DMS 273 (cell line): ENCODE measurements at regions not wholly inside any gene's neighbourhood (a gene's known extent, or its start where the extent isn't known, plus 50 kb on each side); places are given as distances from the start of the nearest gene placed in this dataset.

ENCODE experiments used
- DNase-seq: peaks from one replicate; lab custom pipeline; 2025; ENCODE audit not compliant: unreplicated experiment; lab: John Stamatoyannopoulos, UW

- peak; percentile 72 for DNase-seq
Observed at GRCh38 chr6:138004430-138005287, 102.6 kb downstream of the PERP start.

- no peak for DNase-seq
Observed at GRCh38 chr6:138005846-138006245, 101.4 kb downstream of the PERP start.

GRCh38 chr6:138007014-138007472 lies 100.2 kb downstream of the PERP start:
- peak; percentile 75 for DNase-seq

DNA sequence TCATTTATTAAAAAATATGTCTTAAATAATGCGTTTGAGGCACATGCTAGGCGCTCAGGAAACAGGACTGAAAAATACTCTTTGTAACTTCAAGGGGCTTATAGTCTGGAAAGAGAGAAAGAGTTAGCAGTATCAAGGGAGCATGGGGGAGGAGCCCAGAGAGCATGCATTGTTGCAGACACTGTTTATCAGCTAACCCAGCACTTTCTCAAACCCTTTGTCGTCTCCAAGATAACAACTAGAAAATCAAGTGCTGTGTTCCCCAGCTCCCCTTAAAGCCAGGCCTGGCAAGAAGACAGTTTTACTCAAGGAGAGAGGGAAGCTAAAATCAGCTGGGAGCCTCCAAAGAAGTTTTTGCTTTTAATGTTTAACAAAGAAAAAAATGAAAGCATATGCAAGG lies 98.4 kb downstream of the PERP start:
- no peak for DNase-seq

DNA sequence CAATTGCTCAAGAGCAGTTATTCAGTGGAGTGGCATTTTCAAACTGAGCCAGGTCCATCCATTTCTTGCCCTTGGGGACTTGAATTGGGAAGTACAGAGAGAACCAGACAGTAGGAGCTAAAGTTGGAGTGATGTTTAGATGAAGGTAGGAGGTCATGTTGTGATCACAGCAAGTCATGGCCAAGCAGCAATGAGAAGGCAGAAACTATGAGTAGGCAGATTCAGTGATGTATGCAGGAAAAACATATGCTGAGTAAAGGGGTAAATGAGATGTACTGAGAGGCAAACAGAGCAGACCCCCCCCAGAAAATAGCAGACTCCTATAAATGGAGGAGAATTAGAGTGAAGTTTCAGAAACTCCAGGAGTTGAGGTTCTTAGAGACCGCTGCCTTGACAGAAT lies 95.8 kb downstream of the PERP start:
- no peak for DNase-seq

DNA sequence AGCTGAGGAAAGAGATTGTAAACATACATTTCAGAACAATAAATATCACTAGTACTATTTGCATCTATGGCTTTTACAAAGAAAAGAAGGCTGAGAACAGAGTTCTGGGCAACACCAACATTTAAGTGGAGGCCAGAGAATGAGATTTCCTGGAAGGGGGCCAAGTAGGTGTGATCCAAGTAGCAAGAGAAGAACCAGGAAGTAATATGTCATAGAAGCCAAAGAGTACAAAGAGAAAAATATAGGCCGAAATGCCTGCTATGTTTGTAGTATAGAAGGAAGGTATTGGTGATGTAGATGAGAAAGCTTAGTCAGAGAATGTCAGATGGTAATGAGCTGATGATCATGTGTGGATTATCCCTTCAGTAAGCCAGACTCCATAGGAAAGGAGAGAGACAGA lies 94.5 kb downstream of the PERP start:
- DNase-seq, result no peak

DNA sequence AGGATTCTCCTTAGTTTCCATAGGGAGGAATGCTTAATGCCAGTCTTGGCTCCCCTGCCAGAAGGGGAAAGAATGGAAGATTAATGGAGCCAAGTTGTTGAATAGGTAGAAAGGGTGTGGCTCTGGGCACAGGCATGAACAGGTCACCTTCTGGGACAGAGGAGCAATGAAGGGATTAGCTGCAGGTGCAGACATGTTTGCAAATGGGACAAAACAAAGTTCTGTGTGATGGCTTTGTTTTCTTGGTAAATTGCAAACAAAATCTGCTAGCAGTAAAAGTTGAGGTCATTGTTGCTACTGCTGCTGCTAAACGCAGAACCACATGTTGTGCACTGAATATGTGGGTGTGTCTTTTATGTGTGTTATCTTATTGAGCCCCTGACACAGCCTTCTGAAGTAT lies 93.3 kb downstream of the PERP start:
- DNase-seq, result no peak

GRCh38 chr6:138017166-138017757 lies 90.0 kb downstream of the PERP start:
- no peak for DNase-seq

GRCh38 chr6:138018297-138018696 lies 88.9 kb downstream of the PERP start:
- DNase-seq, result no peak

GRCh38 chr6:138025528-138025978 lies 81.7 kb downstream of the PERP start:
- DNase-seq, result no peak

GRCh38 chr6:138026342-138026741 lies 80.9 kb downstream of the PERP start:
- no peak for DNase-seq

DNA sequence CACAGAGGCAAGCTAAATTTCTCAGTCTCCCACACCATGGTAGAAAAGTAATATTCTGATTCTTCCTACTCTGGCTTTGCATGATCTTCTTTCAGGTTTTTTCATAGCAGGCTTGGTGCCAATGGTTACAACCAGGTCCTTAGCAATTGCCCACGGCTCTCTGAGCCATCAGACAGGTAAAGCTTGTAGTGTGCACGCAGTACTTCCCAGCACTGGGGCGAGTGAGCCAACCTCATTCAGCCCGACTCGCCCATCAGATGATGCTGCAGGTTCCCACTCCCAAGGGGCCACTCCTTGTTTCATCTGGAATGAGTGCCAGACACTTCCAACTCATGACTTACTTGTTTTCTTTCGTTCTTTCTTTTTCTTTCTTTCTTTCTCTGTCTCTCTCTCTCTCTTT lies 78.3 kb downstream of the PERP start:
- no peak for DNase-seq

DNA sequence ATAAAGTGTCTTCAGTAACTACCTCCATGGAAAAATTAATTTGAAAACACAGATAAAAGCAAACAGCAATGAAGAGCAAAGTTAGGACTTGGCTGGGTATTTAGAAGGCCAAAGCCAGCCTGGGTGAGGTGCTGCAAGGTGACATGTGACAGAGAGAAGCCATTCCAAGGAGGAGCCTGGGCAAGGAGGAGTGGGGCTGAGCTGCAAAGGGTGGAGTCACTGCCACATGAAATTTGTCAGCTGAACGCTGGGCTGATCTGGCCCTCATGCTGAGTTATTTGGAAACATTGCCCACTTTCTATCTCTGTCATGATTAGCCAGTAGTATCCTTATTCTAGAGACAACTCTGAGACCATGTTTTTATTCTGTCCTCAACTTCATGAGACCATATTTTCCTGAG lies 76.3 kb downstream of the PERP start:
- no peak for DNase-seq

DNA sequence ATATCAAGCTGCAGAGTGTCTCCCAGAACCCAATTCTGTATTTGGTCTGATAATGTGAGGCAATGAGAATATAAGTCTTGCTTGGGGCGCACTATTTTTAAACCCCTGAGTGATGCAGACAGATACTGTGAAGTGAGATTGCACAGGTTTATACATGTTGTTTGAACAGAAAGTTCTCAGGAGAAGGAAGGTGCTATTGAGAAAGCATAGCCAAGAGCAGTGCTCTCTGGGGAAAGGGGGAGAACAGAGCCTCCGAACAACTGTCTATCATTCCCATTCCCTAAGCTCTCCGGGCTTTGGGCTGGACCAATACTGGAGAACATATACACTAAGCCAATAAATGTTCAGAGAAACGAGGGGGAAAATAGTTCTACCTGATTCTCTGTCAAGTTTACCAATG lies 75.8 kb downstream of the PERP start:
- DNase-seq, result no peak

- DNase-seq, result no peak
Observed at GRCh38 chr6:138031850-138032249, 75.4 kb downstream of the PERP start.

DNA sequence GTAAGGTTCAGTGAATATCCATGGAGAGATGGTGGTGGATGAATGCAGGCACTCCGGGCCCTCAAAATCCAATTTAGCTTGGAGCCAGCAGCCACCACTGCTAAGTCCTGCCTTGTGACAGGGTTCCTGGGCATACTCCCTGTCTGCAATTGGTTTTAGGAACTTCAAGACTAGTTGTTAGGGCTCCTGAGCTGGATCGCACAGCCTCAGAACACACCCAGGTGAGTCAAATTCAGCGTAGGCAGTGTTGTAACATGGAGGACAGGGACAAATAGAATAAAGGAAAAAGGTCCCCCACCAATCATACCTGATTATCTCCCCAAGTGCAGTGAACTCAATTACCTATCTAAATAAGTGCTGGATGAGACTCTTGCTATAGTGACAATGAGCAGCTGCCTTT lies 74.6 kb downstream of the PERP start:
- no peak for DNase-seq

DNA sequence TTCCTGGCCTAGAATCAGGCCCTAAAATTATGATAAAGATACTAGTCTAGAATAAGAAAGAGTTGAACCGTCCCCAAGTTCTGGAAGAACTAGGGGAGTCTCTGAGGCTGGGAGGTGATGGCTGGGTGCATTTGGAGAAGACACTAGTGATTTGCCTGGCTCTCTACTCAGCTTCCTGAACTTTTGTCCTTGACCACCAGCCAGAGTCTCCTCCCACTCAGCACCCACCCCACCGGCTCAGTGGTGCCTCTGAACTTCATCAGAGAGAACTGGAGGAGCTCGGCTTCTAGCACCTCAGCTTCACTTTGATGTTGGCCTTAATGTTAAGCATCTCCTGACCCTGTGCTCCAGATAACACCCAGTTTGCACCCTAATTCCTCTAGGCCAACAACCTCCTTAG lies 73.0 kb downstream of the PERP start:
- no peak for DNase-seq

DNA sequence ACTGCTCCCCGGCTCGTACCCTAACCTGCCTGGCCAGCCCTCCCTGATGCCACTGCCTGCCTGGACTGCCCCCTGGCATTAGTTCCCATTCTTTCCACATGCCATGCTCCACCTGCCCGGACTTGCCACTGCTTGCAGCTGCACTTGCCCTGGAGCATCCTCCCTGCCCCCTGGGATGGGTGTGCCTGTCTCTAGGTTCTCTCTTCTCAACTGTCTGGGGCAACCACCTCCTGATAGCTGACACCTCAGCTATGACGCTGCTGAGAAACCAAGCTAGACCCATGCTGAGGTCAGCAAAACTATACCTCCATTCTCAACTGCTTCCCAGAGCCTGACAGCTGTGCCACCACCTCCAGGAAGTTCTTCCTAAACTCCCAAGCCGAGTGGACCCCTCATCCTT lies 72.1 kb downstream of the PERP start:
- no peak for DNase-seq

GRCh38 chr6:138036111-138036510 lies 71.1 kb downstream of the PERP start:
- no peak for DNase-seq

DNA sequence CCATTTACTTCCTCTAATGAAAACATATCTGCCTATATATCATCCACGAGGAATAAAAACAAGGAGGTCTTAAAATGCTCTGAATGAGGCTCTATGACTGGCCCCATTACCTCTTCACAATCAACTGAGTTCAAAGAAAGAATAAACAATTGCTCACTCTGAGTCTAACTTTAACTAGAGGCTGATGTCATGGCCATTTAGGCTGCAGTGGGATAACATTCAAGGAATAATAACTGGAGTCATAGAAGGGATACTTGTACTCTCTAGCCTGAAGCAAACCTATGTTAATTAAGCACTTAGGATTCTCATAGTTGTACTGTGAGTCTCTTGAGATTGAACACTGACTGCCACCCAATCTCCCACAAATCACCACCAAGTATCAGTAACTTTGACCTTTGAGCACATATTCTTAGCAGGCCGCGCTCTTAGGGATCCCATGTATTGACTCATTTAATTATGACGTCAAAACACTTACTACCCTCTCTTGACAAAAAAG lies 70.2 kb downstream of the PERP start:
- DNase-seq, result no peak

DNA sequence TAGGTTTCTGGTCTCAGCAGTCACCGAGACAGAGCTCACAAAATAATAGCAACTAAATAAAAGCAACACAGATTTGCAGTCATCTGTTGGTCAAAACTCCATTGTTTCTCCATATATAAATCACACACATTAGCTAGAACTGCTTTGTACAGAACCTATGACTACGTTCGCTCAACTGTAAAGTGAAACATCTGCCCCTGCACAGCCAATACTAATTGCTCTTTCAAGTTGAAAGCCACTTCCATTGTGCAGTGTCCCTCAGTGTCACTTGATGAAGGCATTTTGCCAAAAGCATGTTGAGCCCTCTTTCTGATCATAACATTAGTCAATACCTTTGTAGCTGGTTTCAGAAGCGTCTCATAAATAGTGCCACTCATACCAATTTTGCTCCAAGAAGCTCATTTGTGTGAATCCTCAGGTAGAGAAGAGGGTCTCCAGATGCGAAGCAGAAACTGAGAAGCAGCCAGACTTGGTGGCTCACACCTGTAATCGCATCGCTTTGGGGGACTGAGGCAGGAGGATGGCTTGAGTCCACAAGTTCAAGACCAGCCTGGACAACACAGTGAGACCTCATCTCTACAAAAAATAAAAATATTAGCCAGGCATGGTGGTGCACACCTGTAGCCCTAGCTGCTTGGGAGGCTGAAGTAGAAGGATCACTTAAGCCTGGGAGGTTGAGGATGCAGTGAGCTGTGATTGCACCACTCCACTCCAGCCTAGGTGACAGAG lies 68.9 kb downstream of the PERP start:
- peak; percentile 14 for DNase-seq
